ENCODE measurements at regions not wholly inside any gene's neighbourhood (a gene's known extent, or its start where the extent isn't known, plus 50 kb on each side); places are given as distances from the start of the nearest gene placed in this dataset.

DNA sequence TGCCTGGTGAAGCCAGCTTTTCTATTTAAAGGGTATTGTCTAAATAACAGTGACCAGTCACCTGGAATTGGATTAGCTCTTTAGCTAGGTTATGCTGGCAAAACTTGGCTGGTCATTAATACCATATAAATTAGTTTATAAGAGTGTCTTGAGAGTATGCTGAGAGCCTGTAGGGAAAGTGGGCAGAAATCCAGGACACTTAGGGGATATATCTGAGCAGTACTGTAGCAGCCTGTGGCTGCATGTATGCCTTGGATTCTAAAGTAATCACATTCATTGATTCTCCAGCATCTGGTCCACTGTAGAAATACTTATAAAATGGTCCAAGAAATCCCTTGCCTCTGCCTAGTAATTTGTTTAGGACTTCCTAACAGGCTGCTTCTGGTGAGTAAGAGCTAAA, 288.9 kb upstream of the DMAC1 start (continued):
- no peak for TF ChIP-seq NR2F2 (IDR thresholded peaks at IDR 0.05)

DNA sequence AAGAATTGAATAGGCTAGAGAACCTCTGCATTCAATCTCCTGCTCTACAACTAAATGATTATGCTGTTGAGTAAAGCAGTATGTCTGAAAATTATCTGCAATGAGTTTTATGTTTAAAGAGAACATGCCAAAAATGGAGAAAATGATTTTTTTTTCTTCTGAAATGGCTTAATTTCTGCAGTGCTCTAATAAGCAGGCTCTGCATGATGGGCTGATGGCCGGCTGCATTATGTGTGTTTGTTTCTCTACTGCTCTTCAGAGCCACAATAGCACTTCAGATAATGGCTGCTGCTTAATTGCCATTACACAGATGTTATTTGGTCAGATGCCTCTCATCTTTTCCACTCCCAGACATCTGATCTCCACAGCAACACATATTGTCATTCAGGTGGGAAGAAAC, 286.4 kb upstream of the DMAC1 start:
- Histone ChIP-seq H3K27ac (ENCODE audit: low read depth in 1 of 2, low read length in 2 of 2) (no peak overlapping the region), H3K4me3 (ENCODE audit: low read depth in 1 of 3, low read length in 3 of 3) (no peak overlapping the region), H3K9ac (ENCODE audit: low read depth in 1 of 2, low read length in 2 of 2) (no peak overlapping the region), H3K27me3 (ENCODE audit: control insufficient read depth in 4 of 4, insufficient read depth in 4 of 4, low read length in 3 of 4) (no peaks in the 10 kb centered on the region), H3K9me3 (ENCODE audit: control insufficient read depth in 4 of 4, low read length in 3 of 4) (no peaks in the 10 kb centered on the region), H3K36me3 (ENCODE audit: control insufficient read depth in 4 of 4, insufficient read depth in 3 of 4, low read depth in 1 of 4, low read length in 3 of 4) (no peaks in the 10 kb centered on the region), H3K4me1 (ENCODE audit: control insufficient read depth in 4 of 4, insufficient read depth in 4 of 4, low read length in 3 of 4) (no peaks in the 10 kb centered on the region)
- WGBS, result 81% methylated on average over 1 of the region's 1 CpG
- TF ChIP-seq SP1 (IDR thresholded peaks at IDR 0.05) (no peak), HNF4A (conservative IDR thresholded peaks at IDR 0.05) (no peak), TAF1 (conservative IDR thresholded peaks at IDR 0.05) (no peak), HNF4G (IDR thresholded peaks at IDR 0.05) (no peak), FOXA1 (IDR thresholded peaks at IDR 0.05) (no peak), NR2F2 (IDR thresholded peaks at IDR 0.05) (no peak), JUND (IDR thresholded peaks at IDR 0.05) (no peak)
- TF ChIP-seq, protein P1, sequence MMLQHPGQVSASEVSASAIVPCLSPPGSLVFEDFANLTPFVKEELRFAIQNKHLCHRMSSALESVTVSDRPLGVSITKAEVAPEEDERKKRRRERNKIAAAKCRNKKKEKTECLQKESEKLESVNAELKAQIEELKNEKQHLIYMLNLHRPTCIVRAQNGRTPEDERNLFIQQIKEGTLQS (IDR thresholded peaks at IDR 0.05), result no peak
- TF ChIP-seq, protein P2, sequence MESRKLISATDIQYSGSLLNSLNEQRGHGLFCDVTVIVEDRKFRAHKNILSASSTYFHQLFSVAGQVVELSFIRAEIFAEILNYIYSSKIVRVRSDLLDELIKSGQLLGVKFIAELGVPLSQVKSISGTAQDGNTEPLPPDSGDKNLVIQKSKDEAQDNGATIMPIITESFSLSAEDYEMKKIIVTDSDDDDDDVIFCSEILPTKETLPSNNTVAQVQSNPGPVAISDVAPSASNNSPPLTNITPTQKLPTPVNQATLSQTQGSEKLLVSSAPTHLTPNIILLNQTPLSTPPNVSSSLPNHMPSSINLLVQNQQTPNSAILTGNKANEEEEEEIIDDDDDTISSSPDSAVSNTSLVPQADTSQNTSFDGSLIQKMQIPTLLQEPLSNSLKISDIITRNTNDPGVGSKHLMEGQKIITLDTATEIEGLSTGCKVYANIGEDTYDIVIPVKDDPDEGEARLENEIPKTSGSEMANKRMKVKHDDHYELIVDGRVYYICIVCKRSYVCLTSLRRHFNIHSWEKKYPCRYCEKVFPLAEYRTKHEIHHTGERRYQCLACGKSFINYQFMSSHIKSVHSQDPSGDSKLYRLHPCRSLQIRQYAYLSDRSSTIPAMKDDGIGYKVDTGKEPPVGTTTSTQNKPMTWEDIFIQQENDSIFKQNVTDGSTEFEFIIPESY (IDR thresholded peaks at IDR 0.05), result no peak
- TF ChIP-seq, protein P3, sequence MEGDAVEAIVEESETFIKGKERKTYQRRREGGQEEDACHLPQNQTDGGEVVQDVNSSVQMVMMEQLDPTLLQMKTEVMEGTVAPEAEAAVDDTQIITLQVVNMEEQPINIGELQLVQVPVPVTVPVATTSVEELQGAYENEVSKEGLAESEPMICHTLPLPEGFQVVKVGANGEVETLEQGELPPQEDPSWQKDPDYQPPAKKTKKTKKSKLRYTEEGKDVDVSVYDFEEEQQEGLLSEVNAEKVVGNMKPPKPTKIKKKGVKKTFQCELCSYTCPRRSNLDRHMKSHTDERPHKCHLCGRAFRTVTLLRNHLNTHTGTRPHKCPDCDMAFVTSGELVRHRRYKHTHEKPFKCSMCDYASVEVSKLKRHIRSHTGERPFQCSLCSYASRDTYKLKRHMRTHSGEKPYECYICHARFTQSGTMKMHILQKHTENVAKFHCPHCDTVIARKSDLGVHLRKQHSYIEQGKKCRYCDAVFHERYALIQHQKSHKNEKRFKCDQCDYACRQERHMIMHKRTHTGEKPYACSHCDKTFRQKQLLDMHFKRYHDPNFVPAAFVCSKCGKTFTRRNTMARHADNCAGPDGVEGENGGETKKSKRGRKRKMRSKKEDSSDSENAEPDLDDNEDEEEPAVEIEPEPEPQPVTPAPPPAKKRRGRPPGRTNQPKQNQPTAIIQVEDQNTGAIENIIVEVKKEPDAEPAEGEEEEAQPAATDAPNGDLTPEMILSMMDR (IDR thresholded peaks at IDR 0.05; ENCODE audit: low read depth, low read length, missing input control), result no peak
- TF ChIP-seq, protein P4, sequence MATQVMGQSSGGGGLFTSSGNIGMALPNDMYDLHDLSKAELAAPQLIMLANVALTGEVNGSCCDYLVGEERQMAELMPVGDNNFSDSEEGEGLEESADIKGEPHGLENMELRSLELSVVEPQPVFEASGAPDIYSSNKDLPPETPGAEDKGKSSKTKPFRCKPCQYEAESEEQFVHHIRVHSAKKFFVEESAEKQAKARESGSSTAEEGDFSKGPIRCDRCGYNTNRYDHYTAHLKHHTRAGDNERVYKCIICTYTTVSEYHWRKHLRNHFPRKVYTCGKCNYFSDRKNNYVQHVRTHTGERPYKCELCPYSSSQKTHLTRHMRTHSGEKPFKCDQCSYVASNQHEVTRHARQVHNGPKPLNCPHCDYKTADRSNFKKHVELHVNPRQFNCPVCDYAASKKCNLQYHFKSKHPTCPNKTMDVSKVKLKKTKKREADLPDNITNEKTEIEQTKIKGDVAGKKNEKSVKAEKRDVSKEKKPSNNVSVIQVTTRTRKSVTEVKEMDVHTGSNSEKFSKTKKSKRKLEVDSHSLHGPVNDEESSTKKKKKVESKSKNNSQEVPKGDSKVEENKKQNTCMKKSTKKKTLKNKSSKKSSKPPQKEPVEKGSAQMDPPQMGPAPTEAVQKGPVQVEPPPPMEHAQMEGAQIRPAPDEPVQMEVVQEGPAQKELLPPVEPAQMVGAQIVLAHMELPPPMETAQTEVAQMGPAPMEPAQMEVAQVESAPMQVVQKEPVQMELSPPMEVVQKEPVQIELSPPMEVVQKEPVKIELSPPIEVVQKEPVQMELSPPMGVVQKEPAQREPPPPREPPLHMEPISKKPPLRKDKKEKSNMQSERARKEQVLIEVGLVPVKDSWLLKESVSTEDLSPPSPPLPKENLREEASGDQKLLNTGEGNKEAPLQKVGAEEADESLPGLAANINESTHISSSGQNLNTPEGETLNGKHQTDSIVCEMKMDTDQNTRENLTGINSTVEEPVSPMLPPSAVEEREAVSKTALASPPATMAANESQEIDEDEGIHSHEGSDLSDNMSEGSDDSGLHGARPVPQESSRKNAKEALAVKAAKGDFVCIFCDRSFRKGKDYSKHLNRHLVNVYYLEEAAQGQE (IDR thresholded peaks at IDR 0.05), result no peak
- DNase-seq (ENCODE audit: low spot score), result no peak

DNA sequence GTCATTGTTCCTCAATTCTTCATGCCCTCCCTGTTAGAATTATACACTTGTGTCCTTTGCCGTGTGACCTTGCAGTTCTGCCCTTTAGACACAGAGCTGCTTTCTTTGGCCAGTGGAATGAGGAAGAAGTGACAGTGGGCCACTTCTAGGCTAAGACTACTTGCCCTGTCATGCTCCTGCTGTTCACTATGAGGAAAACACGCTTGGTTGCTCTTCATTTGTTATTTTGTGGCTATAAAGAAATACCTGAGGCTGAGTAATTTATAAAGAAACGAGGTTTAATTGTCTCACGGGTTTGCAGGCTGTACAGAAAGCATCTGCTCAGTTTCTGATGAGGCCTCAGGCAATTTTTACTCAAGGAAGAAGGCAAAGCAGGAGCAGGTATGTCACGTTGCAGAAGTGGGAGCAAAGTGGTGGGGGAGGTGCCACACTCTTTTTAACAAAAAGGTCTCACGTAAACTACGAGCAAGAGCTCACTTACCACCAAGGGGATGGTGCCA, 279.1 kb upstream of the DMAC1 start:
- WGBS, result 77% methylated on average over 7 of the region's 7 CpGs

More for the DNA sequence above, 279.1 kb upstream of the DMAC1 start:
- H3K27me3 ChIP-seq (ENCODE audit: control insufficient read depth in 4 of 4, insufficient read depth in 4 of 4, low read length in 3 of 4), result no peaks in the 10 kb centered on the region
- DNase-seq (ENCODE audit: low spot score), result no peak
- H3K9me3 ChIP-seq (ENCODE audit: control insufficient read depth in 4 of 4, low read length in 3 of 4), result no peaks in the 10 kb centered on the region
- H3K36me3 ChIP-seq (ENCODE audit: control insufficient read depth in 4 of 4, insufficient read depth in 3 of 4, low read depth in 1 of 4, low read length in 3 of 4), result no peaks in the 10 kb centered on the region
- H3K27ac ChIP-seq (ENCODE audit: low read depth in 1 of 2, low read length in 2 of 2), result no peak overlapping the region
- H3K9ac ChIP-seq (ENCODE audit: low read depth in 1 of 2, low read length in 2 of 2), result no peak overlapping the region
- TF ChIP-seq, protein P1 (IDR thresholded peaks at IDR 0.05), result no peak
- TF ChIP-seq JUND (IDR thresholded peaks at IDR 0.05), result no peak
- no peak for TF ChIP-seq EGR1 (IDR thresholded peaks at IDR 0.05; ENCODE audit: low read depth in 2 of 2)
- no peak for TF ChIP-seq HNF4A (conservative IDR thresholded peaks at IDR 0.05)
- TF ChIP-seq FOXA1 (IDR thresholded peaks at IDR 0.05), result no peak
- TF ChIP-seq, protein P3 (IDR thresholded peaks at IDR 0.05; ENCODE audit: low read depth, low read length, missing input control), result no peak
- TF ChIP-seq, protein P2 (IDR thresholded peaks at IDR 0.05), result no peak
- TF ChIP-seq NR2F2 (IDR thresholded peaks at IDR 0.05), result no peak
- no peak for TF ChIP-seq FOXA2 (IDR thresholded peaks at IDR 0.05)
- no peak for TF ChIP-seq RAD21 (IDR thresholded peaks at IDR 0.05)
- no peak for TF ChIP-seq TAF1 (conservative IDR thresholded peaks at IDR 0.05)
- no peak for TF ChIP-seq HNF4G (IDR thresholded peaks at IDR 0.05)
- H3K4me1 ChIP-seq (ENCODE audit: control insufficient read depth in 4 of 4, insufficient read depth in 4 of 4, low read length in 3 of 4), result no peaks in the 10 kb centered on the region
- no peak overlapping the region for H3K4me3 ChIP-seq (ENCODE audit: low read depth in 1 of 3, low read length in 3 of 3)
